ENCODE measurements at regions not wholly inside any gene's neighbourhood (a gene's known extent, or its start where the extent isn't known, plus 50 kb on each side); places are given as distances from the start of the nearest gene placed in this dataset.
A peak's percentile ranks its signal among the peaks of the same experiment; 100 is the strongest.

DNA sequence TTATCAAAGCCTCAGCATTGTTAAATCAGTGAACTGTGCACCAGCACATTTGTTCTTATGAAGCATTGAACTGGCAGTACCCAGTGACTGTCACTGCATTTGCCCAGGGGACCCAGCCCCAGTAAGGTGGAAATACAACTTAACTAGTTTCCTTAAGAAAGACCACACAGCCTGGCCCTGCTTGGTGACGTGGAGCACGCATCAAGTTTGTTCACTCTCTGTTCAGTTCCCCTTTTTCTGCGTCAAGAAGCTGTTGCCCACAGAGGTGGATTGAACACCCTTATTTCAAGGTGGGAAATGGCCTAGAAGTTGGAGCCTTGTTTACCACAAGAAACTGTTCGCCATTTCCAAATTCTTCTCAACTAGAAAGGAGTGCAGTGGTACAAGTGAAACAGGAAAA lies 69.9 kb upstream of the AGBL1 start:
- no peak for TF ChIP-seq Cebpa-rat (IDR thresholded peaks at IDR 0.05)
- Histone ChIP-seq H4K20me1 (no peaks in the 10 kb centered on the region), H3K9me3 (no peaks in the 10 kb centered on the region), H3K36me3 (no peaks in the 10 kb centered on the region), H3K9ac (no peak overlapping the region), H3K4me2 (peak overlapping the region; percentile 54), H3K27ac (0 out of 2 replicates have a peak overlapping the region, but pooled peaks have one; percentile 6), H3K4me3 (no peak overlapping the region), H3K27me3 (no peaks in the 10 kb centered on the region), H3K4me1 (peaks cover 26% of the 10 kb centered on the region)

DNA sequence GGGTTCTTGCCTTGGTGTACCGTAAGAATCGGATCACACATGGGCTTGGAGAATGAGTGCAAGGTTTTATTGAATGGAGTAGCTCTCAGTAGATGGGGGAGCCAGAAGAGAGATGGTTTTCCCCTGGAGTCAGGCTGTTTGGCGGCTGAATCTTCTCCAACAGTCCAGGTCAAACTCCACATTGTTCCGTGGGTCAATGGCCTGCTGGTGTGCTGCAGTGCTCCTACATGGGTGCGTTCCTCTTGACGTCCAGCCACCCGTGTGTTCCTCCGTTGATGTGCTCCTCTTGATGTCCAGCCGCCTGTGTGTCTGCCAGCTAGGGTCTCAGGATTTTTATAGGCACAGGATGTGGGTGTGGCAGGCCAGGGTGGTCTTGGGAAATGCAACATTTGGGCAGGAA lies 69.3 kb upstream of the AGBL1 start:
- peaks cover 26% of the 10 kb centered on the region for H3K4me1 ChIP-seq
- no peak for TF ChIP-seq Cebpa-rat (IDR thresholded peaks at IDR 0.05)
- H4K20me1 ChIP-seq, result no peaks in the 10 kb centered on the region
- H3K9ac ChIP-seq, result no peak overlapping the region
- peak overlapping the region; percentile 54 for H3K4me2 ChIP-seq
- no peaks in the 10 kb centered on the region for H3K27me3 ChIP-seq
- H3K27ac ChIP-seq, result no peak overlapping the region
- H3K4me3 ChIP-seq, result no peak overlapping the region
- no peaks in the 10 kb centered on the region for H3K36me3 ChIP-seq
- H3K9me3 ChIP-seq, result no peaks in the 10 kb centered on the region

DNA sequence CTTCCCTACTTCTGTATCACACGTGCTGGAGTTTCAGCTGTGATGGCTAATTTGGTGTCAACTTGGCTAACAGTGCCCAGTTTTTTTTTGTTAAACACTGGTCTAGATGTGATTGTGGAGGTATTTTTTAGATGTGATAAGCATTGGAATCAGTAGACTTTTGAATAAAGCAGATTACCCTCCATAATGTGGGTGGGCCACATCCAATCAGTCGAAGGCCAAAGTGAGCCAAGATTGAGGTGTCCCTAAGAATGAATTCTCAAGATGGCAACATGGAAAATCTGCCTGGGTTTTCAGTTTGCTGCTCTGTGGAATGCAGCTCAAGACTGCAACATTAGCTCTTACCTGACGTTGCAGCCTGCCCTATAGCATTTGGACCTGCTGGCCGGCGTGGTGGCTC lies 68.8 kb upstream of the AGBL1 start:
- H3K4me3 ChIP-seq, result no peak overlapping the region
- TF ChIP-seq Cebpa-rat (IDR thresholded peaks at IDR 0.05), result no peak
- H3K4me1 ChIP-seq, result peaks cover 26% of the 10 kb centered on the region
- H3K4me2 ChIP-seq, result no peak overlapping the region
- H3K9ac ChIP-seq, result no peak overlapping the region
- no peak overlapping the region for H3K27ac ChIP-seq
- no peaks in the 10 kb centered on the region for H3K9me3 ChIP-seq
- no peaks in the 10 kb centered on the region for H3K36me3 ChIP-seq
- no peaks in the 10 kb centered on the region for H3K27me3 ChIP-seq
- no peaks in the 10 kb centered on the region for H4K20me1 ChIP-seq

DNA sequence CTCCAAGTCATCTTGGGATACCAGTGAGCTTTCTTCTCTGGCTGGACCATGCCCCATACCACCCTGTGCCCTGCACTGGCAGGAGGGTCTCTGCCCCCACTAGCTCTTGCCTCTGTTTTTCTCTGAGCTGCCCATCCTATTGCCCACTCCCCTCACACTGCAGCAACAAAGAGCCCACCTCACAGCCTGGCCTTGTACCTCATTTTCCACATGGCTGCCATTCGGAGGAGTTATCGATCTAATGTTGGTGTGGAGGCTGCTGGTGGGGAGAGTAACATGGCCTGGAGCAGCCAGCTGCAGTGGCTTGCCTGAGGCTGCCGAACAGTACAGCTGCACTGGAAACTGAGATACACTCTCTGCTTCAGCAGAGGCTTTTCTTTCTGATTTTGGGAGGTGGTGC lies 65.7 kb upstream of the AGBL1 start:
- no peaks in the 10 kb centered on the region for H4K20me1 ChIP-seq
- no peaks in the 10 kb centered on the region for H3K36me3 ChIP-seq
- no peak overlapping the region for H3K27ac ChIP-seq
- H3K4me1 ChIP-seq, result peaks cover 22% of the 10 kb centered on the region
- no peak overlapping the region for H3K9ac ChIP-seq
- no peak overlapping the region for H3K4me2 ChIP-seq
- no peak overlapping the region for H3K4me3 ChIP-seq
- H3K9me3 ChIP-seq, result no peaks in the 10 kb centered on the region
- H3K27me3 ChIP-seq, result no peaks in the 10 kb centered on the region
- TF ChIP-seq Cebpa-rat (IDR thresholded peaks at IDR 0.05), result no peak

DNA sequence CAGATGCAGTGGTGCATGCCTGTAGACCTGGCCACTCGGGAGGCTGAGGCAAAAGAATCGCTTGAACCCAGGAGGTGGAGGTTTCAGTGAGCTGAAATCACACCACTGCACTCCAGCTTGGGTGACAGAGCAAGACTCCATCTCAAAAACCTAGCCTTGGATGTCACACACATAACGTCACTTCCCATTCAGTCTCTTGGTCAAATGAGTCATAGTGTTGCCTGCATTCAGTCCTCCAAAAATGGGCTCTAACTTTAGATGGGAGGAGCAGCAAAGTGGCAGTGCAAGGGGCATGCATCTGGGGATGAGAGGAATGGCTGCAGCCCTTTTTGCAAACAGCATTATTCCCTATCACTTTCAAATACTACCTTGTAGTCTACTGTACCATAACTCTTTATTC lies 62.9 kb upstream of the AGBL1 start:
- no peaks in the 10 kb centered on the region for H3K9me3 ChIP-seq
- H3K27ac ChIP-seq, result no peak overlapping the region
- TF ChIP-seq Cebpa-rat (IDR thresholded peaks at IDR 0.05), result no peak

DNA sequence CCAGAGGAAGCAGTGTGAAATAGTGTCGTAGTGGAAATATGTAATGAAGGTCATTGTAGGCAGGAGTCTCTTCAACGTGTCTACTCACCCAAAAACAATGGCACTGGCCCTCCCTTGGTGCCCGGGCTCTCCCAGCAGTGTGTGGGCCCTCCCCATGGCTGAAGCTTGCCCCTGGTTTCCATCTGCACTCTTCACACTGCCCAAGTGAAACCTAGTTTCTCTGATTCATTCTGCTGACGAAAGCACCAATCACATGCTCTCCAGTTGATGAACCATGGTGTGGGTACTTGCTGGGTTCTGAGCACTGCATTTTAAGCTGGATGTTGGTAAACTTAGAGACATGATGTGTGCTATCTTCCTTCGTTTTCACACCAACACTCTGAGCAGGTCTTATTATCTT lies 61.0 kb upstream of the AGBL1 start:
- no peak overlapping the region for H3K27ac ChIP-seq
- H3K4me2 ChIP-seq, result no peak overlapping the region
- H3K4me1 ChIP-seq, result 0 out of 2 replicates have a peak, but pooled peaks cover 4% of the 10 kb centered on the region
- no peak overlapping the region for H3K4me3 ChIP-seq
- H3K9ac ChIP-seq, result no peak overlapping the region
- no peaks in the 10 kb centered on the region for H3K36me3 ChIP-seq
- no peaks in the 10 kb centered on the region for H3K9me3 ChIP-seq
- H3K27me3 ChIP-seq, result no peaks in the 10 kb centered on the region
- no peaks in the 10 kb centered on the region for H4K20me1 ChIP-seq
- no peak for TF ChIP-seq Cebpa-rat (IDR thresholded peaks at IDR 0.05)

More for the DNA sequence above, 62.9 kb upstream of the AGBL1 start:
- H3K27me3 ChIP-seq, result no peaks in the 10 kb centered on the region
- H3K36me3 ChIP-seq, result no peaks in the 10 kb centered on the region
- H3K4me2 ChIP-seq, result no peak overlapping the region
- no peak overlapping the region for H3K9ac ChIP-seq
- no peaks in the 10 kb centered on the region for H4K20me1 ChIP-seq
- 0 out of 2 replicates have a peak, but pooled peaks cover 4% of the 10 kb centered on the region for H3K4me1 ChIP-seq
- no peak overlapping the region for H3K4me3 ChIP-seq

DNA sequence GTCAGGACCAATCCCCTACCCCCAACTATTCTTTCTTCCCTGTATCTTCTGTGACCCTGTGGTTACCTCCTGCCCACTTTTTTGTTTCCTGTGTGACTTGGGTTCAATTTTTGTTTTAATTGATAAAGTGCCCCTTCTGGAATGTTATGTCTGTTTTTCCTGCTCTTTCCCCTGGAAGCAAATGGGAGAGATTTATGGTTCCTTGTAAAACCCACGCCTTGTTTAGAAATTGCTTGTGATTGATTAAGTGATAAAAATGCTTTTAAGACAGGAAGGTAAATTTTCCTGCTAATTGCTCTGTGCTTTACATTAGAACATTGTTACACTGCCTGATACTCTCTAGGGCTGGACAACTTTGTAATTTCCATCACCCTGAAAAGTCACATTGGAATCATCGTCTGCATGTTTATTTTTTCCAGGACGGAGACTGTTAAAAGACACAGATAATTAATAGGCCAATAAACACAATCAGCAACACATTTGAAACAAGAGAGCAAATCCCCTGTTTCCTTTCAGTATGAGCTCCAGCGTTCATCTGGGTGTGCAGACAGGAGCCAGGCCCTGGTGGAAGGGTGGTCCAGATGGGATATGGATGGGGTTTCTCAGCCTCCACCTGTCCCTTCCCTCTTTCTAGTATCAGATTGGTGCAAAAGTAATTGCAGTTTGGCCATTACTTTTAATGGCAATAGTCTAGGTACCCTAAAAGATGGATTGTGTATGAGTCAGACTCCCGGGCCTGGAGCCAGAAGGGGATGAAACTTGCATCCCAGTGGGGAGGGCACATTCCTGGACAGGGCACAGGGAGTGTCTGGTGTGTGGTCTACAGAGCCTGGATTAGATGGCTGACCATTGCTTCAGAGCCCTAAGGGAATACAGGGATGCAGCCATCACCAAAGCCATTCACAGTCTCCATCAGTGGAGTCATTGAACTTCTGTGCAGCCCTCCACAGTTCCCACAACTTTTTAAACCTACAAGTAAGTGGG lies 58.1 kb upstream of the AGBL1 start:
- Histone ChIP-seq H3K27me3 (no peaks in the 10 kb centered on the region), H3K36me3 (no peaks in the 10 kb centered on the region), H3K4me2 (no peak overlapping the region), H3K9ac (no peak overlapping the region), H4K20me1 (no peaks in the 10 kb centered on the region), H3K4me1 (0 out of 2 replicates have a peak, but pooled peaks cover 4% of the 10 kb centered on the region), H3K27ac (no peak overlapping the region), H3K4me3 (no peak overlapping the region), H3K9me3 (no peaks in the 10 kb centered on the region)
- TF ChIP-seq Cebpa-rat (IDR thresholded peaks at IDR 0.05), result no peak

DNA sequence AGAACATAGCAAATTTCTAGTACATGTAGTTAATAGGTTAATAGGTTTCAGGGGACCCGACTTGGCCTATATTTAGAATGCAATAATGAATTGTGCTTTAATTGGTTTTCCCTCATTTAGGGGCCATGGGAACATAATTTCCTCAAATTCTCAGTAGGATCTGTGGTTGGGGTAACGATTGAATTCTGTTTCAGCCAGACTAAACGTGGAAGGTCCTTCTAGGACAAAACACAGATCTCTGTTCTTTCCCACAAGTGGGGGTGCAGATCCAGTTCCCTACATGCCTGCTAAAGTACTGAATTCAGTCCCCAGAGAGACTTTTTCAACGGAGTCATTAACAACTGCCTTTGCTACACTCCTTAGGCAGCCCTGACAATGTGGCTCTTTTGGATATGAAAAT lies 50.7 kb upstream of the AGBL1 start:
- H4K20me1 ChIP-seq, result no peaks in the 10 kb centered on the region
- no peaks in the 10 kb centered on the region for H3K27me3 ChIP-seq
- H3K9ac ChIP-seq, result no peak overlapping the region
- no peaks in the 10 kb centered on the region for H3K36me3 ChIP-seq
- H3K4me2 ChIP-seq, result no peak overlapping the region
- no peaks in the 10 kb centered on the region for H3K9me3 ChIP-seq
- no peak for TF ChIP-seq Cebpa-rat (IDR thresholded peaks at IDR 0.05)
- no peak overlapping the region for H3K4me3 ChIP-seq
- no peak overlapping the region for H3K27ac ChIP-seq
- no peaks in the 10 kb centered on the region for H3K4me1 ChIP-seq

Measured in BLaER1 (cell line).